ENCODE measurements at regions not wholly inside any gene's neighbourhood (a gene's known extent, or its start where the extent isn't known, plus 50 kb on each side); places are given as distances from the start of the nearest gene placed in this dataset.

GRCh38 chrX:35617836-35618235 is 180.3 kb upstream of the MAGEB16 start:
- TF ChIP-seq CTCF (IDR thresholded peaks at IDR 0.05; ENCODE audit: low read length) (no peak), EZH2 (IDR thresholded peaks at IDR 0.05; ENCODE audit: borderline replicate concordance, low read length) (no peak)
